DND-41 (cell line): ENCODE measurements at regions not wholly inside any gene's neighbourhood (a gene's known extent, or its start where the extent isn't known, plus 50 kb on each side); places are given as distances from the start of the nearest gene placed in this dataset.

ENCODE experiments used
- CTCF ChIP-seq: IDR thresholded peaks from 2 replicates; pipeline ENCODE4 v1.5.1; 2012; ENCODE audit warnings: borderline replicate concordance, low read length, moderate library complexity, mild to moderate bottlenecking; ENCODE audit not compliant: poor library complexity, severe bottlenecking; ENCODE audit errors: extremely low read depth
- EZH2 ChIP-seq: IDR thresholded peaks from 3 replicates; pipeline ENCODE4 v1.6.1; 2012; ENCODE audit warnings: borderline replicate concordance, low read depth, mild to moderate bottlenecking, moderate library complexity, low read length, inconsistent platforms; ENCODE audit not compliant: severe bottlenecking

GRCh38 chr7:106515321-106515720 is 145.6 kb downstream of the CCDC71L start:
- TF ChIP-seq EZH2 (no peak), CTCF (no peak)
